Vagina (tissue), 2 donors: ENCODE measurements at regions not wholly inside any gene's neighbourhood (a gene's known extent, or its start where the extent isn't known, plus 50 kb on each side); places are given as distances from the start of the nearest gene placed in this dataset.

Experiments
- POLR2A ChIP-seq, 2 donors: fragments of 450-650 bp; IDR thresholded peaks; one replicate each; pipeline ENCODE4 v1.6.1; 2017; ENCODE audit warnings: antibody characterized with exemption in 2 of 2, mild to moderate bottlenecking in 2 of 2, moderate library complexity in 2 of 2
- TF ChIP-seq, protein P1 (sequence below), 3 experiments: fragments of 450-650 bp in 2 of 3; fragments of 200-600 bp in 1 of 3; sonication (generic) in 1 of 3; IDR thresholded peaks; one replicate each; pipeline ENCODE4 v1.5.1; 2017 to 2019; ENCODE audit warnings: antibody characterized with exemption in 3 of 3, mild to moderate bottlenecking in 2 of 3, moderate library complexity in 2 of 3

DNA sequence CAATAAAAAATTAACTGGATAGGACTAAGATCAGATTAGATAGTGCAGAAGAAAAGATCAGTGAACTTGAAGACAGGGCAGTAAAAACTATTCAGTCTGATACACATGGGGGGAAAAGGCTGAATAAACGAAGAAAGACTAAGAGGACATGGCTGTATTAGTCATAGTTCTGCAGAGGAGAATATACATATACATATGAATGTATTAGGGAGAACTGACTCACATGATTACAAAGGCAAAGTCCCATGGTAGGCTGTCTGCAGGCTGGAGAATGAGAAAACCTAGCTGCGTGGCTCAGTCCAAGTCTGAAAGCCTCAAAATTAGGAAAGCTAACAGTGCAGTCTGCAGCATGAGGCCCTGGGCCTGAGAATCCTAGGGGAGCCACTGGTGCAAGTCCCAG lies 98.2 kb upstream of the GNAO1 start:
- no peak for TF ChIP-seq POLR2A (IDR thresholded peaks at IDR 0.05)
- TF ChIP-seq, protein P1, sequence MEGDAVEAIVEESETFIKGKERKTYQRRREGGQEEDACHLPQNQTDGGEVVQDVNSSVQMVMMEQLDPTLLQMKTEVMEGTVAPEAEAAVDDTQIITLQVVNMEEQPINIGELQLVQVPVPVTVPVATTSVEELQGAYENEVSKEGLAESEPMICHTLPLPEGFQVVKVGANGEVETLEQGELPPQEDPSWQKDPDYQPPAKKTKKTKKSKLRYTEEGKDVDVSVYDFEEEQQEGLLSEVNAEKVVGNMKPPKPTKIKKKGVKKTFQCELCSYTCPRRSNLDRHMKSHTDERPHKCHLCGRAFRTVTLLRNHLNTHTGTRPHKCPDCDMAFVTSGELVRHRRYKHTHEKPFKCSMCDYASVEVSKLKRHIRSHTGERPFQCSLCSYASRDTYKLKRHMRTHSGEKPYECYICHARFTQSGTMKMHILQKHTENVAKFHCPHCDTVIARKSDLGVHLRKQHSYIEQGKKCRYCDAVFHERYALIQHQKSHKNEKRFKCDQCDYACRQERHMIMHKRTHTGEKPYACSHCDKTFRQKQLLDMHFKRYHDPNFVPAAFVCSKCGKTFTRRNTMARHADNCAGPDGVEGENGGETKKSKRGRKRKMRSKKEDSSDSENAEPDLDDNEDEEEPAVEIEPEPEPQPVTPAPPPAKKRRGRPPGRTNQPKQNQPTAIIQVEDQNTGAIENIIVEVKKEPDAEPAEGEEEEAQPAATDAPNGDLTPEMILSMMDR (IDR thresholded peaks at IDR 0.05), result no peak
